NCI-H460 (cell line): ENCODE measurements at regions not wholly inside any gene's neighbourhood (a gene's known extent, or its start where the extent isn't known, plus 50 kb on each side); places are given as distances from the start of the nearest gene placed in this dataset.
"Not testable (repeated sequence)": the region's sequence is repeated elsewhere in the genome, so short reads cannot be mapped to it uniquely, and the experiment has no call there.

Source experiments
- DNase-seq: peaks from one replicate; pipeline ENCODE4 v3.0.0-alpha.2; 2016; ENCODE audit warnings: low read depth; ENCODE audit errors: extremely low read depth

DNA sequence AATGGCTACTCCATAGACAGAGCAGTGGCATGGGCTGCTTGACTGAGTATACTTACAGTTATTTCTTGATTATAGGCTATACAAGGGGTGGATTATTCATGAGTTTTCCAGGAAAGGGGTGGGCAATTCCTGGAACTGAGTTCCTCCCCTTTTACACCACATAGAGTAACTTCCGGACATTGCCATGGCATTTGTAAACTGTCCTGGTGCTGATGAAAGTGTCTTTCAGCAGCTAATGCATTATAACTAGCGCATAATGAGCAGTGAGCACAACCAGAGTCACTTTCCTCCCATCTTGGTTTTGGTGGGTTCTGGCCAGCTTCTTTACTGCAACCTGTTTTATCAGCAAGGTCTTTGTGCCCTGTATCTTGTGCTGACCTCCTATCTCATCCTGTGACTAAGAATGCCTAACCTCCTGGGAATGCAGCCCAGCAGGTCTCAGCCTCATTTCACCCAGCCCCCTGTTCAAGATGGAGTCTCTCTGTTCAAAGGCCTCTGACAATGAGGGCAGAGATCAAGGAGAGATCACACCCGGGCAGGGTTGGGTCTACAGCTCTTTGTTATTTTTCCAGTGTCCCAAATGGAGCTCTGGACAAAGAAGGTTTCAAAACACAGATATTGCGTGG, 468.4 kb upstream of the PRKX start:
- no peak for DNase-seq

DNA sequence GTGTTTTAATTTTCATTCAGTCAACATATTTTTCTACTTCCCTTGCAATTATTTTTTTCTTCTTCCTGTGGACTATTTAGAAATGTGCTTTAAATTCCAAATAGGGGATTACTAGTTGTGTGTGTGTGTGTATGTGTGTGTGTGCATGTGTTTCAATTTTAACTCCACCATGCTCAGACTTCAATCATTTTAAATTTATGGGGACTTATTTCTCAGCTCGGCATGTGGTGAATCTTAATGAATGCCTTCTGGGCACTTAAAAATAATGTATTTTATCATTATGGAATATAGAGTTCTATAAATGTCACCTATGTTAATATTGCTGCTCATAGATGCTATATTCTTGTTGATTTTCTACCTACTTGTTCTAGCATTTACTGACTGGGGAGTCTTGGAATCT, 465.6 kb upstream of the PRKX start:
- no peak for DNase-seq

DNA sequence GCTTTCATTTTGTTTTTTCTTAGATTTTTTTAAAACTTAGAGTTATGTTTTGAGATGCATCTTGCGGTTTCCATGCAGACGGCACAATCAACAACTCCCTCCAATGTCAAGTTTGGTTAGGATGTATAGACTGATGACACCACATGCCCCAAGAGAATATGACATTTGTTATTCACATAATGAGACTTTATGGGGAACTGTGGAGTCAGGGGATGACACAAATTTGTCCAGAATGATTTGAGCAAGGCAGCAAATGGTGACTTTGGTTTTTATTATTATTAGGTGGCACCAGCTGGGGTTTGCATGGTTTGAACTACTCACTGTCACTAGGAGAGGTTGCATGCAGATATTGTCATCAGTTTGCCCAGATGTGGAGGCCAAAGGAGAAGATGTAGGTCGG, 461.8 kb upstream of the PRKX start:
- no peak for DNase-seq

DNA sequence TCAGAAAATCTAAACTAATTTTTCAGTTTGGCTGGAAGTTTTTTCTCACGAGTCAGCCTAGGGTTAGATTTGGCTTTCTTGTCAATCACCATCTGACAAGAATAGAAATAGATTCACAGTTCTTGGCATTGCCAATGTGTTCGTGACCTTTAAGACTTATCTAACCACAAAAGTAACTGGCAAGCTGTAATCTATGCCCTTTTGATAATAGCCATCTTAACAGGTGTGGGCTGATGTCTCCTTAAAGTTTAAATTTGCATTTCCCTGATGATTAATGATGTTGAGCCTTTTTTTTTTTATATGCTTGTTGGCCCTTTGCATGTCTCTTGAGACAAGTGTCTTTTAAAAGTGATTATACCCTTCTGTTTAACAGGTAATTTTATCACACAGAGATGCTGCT, 460.3 kb upstream of the PRKX start:
- no peak for DNase-seq

DNA sequence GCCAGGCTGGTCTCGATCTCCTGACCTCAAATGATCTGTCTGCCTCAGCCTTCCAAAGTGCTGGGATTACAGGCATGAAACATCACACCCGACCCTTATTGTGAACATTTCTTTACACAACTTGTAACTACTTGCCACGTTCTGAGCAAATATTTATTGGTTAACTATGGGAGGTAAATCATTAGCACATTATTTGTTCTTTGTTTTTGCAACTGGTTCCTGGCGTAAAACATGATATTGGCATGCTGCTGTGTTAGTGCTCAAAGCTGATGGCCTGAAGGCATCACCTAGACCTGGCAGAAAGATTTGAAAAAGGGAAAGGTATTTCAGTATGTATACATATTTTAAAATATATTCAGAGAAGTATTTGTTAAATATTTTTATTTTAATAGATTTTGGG, 438.3 kb upstream of the PRKX start:
- DNase-seq, result no peak

DNA sequence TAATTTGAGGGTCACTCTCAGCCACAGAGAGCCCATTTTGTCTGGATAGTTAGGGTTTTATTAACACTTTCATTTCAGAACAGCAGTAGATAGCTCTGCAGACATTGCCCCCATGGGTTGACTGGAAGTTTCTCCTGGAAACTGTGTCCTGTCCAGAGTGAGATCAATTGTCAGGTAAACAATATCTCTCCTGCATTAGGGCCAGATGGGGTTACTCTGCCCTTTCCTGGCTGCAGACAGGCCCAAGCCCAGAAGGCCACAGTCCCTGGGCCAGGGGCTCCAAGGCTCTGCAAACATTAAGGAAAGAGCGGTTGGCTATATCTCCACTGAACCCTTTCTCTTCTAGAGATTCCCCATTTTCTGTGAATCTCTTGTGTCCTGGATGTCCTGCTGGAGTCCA, 436.8 kb upstream of the PRKX start:
- DNase-seq, result no peak

DNA sequence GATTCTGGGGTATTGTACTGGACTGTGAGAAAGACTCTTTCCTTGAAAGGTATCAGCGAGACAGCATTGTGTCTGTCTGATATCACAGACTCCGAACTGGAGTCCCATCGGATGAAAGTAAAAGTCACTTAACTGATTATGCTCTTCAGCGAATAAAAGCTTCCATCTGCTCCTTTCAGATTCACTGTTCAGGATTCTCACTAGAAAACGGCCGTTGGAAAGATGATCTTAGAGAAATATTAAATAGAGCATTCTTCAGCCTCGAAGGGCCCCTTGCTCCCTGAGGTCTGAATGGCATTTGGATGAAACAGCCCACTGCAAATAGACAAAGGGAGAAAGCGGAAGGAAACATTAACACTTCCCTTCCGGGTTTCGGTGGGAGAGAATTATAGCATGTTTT, 416.2 kb upstream of the PRKX start:
- DNase-seq, result no peak

DNA sequence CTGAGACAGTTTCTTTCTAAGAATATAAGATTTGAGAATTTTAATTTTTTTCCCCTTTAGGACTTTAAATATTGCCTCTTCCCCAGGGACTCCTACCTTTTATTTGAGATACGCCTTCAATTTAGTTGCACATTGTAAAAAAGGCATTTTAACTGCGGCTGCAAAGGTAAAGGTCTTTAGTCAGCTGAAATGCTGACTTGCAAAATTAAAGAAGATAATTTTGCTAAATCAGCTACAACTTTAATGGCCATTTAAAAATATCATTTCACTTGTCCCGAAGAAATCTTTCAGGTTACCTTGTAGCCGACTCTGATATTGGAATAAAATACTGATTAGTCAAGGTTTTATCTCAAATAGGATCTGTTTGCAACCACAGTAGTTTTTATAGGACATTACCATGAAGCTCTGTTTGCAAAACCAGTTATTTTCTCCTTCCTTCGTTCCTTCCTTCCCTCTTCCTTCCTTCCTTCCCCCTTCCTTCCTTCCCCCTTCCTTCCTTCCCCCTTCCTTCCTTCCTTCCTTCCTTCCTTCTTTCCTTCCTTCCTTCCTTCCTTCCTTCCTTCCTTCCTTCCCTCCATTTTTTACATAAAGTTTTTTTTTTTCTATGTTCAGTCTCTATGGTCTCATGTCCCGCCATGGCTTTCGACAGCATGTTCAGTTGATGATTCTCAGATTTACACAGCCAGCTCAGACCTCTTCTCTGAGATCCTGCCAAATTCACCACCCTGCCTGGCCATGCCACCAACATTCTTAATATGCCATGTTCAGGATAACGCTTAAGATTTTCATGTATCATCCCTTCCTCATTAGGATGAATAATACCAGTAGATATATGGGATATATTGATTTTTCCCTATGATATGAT, 405.4 kb upstream of the PRKX start:
- no peak for DNase-seq

GRCh38 chrX:4110964-4111363, 397.5 kb upstream of the PRKX start:
- no peak for DNase-seq

GRCh38 chrX:4094926-4095325, 381.5 kb upstream of the PRKX start:
- no peak for DNase-seq

- no peak for DNase-seq
Measured at GRCh38 chrX:4091046-4091760, 377.8 kb upstream of the PRKX start.

DNA sequence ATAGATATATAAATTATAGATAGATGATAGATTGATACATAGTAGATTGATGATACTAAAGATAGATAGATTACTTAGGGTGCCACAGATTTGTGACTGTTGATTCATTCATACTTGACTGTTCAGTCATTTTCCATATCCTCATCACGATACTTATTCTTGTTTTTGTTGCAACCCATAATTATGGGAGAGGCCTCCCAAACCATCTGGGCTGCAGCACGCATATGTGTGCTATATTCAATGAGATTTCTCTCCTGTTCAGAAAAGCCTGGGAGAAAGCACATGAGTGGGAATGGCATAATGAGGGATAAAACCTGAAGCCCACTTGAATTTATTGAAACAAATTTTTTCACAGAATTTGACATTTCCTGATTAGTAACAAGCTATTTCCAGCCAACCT, 346.4 kb upstream of the PRKX start:
- no peak for DNase-seq

DNA sequence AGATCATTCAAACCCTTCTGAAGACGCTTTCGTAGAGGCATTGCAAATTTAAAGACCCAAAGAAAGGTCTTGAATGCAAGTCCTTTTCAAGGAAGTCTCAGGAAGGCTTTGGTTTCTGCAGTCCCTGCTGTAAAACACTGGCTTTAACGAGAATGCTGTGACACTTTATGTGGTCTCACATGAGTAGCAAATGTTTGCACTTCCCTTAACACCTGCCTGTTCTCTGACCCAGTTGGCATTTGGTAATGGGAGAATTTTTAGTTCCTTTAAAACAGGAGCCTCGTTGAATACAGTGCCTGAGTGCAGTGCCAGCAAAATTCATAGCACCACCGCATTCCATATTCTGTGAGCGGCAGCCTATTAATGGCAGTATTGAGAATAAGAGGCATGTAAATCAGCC, 330.5 kb upstream of the PRKX start:
- no peak for DNase-seq

DNA sequence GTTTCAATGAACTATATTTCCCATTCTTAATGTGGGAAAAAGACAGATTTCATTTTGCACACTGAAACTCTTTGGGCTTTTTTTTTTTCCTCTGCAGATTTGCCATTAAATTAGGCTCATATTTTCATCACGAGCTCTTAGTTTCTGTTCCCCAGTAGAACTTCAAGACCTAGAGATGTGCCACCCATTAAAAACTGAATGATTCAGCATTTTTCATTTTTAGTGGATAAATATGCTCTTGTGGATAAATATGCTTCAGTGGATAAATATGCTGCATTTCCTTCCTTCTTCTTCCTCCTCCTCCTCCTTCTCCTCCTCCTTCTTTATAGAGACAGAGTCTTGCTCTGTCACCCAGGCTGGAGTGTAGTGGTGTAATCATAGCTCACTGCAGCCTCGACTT, 322.4 kb upstream of the PRKX start:
- no peak for DNase-seq

DNA sequence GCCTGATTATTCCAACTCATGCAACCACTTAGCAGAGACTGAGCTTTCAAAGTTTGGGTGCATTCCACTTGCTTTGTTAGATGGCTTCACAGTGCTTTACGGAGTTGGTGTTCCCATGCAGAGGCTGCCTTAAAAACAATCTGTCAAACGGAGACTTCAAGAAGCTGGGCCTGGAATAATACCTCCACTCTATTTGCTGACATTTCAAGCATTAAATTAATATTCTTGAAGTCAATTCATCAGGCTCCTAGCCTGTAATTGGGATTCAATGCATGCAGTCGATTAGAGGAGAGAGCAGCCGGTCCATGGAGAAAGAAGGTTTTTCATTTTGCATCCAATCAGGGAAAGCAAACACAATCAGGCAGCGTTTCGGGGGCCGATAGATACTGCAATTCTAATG, 314.7 kb upstream of the PRKX start:
- DNase-seq, result no peak

- DNase-seq, result no peak
Measured at GRCh38 chrX:4005281-4005680, 291.8 kb upstream of the PRKX start.

GRCh38 chrX:4004822-4005221, 291.4 kb upstream of the PRKX start:
- no peak for DNase-seq

- no peak for DNase-seq
Measured at GRCh38 chrX:3994315-3994714, 280.9 kb upstream of the PRKX start.

GRCh38 chrX:3990569-3990968, 277.1 kb upstream of the PRKX start:
- DNase-seq, result no peak

GRCh38 chrX:3972104-3972858, 258.8 kb upstream of the PRKX start:
- DNase-seq, result not testable (repeated sequence)

GRCh38 chrX:3968749-3969148, 255.3 kb upstream of the PRKX start:
- DNase-seq, result no peak
